Liver (tissue), 3 donors: ENCODE measurements at regions not wholly inside any gene's neighbourhood (a gene's known extent, or its start where the extent isn't known, plus 50 kb on each side); places are given as distances from the start of the nearest gene placed in this dataset.

ENCODE experiments used
- FOXA1 ChIP-seq: IDR thresholded peaks from 2 replicates; pipeline ENCODE4 v1.6.1; 2016; ENCODE audit warnings: antibody characterized with exemption
- HNF4A ChIP-seq, 2 donors: conservative IDR thresholded peaks; 2 replicates each; pipeline ENCODE4 v1.6.1; 2016; ENCODE audit warnings: antibody characterized with exemption in 2 of 2, mild to moderate bottlenecking in 2 of 2
- JUND ChIP-seq, 2 donors: IDR thresholded peaks; 2 replicates each; pipeline ENCODE4 v1.6.1; 2016; ENCODE audit warnings: antibody characterized with exemption in 2 of 2
- RXRA ChIP-seq, 2 donors: IDR thresholded peaks; 2 replicates each; pipeline ENCODE4 v1.6.1; 2017 to 2018; ENCODE audit warnings: antibody characterized with exemption in 2 of 2, mild to moderate bottlenecking in 1 of 2
- YY1 ChIP-seq: IDR thresholded peaks from 2 replicates; pipeline ENCODE4 v1.6.1; 2016; ENCODE audit warnings: antibody characterized with exemption, mild to moderate bottlenecking
- TF ChIP-seq, protein P1 (sequence below): fragments of 150-350 bp; IDR thresholded peaks from 2 replicates; pipeline ENCODE4 v1.5.1; 2017; ENCODE audit warnings: improper control_type of control experiment, low read depth, low read length; ENCODE audit not compliant: missing input control
- TF ChIP-seq, protein P2 (sequence below): IDR thresholded peaks from 2 replicates; pipeline ENCODE4 v1.6.1; 2016; ENCODE audit warnings: antibody characterized with exemption
- TF ChIP-seq, protein P3 (sequence below): IDR thresholded peaks from 2 replicates; pipeline ENCODE4 v1.6.1; 2016; ENCODE audit warnings: antibody characterized with exemption
- donor health status: healthy.
- donor health status: healthy.

DNA sequence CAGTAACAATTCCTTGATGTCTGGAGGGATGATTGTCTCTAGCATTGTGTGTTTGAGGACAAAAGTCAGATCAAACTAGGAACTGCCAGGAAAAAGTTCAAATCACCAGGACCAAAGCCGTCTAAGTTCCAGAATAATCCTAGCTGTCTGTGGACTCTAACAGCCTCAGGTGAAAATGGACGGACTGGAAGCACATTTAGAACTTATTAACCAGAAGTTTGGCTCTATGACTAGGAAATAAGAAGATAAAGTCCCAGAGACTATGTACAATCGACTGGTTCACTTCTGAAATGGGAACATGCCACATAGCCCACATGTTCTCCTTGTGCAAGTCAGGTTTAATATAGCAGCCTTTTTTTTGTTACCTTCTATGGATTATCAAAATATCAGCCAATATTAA lies 50.6 kb upstream of the SGO1 start:
- TF ChIP-seq, protein P1, sequence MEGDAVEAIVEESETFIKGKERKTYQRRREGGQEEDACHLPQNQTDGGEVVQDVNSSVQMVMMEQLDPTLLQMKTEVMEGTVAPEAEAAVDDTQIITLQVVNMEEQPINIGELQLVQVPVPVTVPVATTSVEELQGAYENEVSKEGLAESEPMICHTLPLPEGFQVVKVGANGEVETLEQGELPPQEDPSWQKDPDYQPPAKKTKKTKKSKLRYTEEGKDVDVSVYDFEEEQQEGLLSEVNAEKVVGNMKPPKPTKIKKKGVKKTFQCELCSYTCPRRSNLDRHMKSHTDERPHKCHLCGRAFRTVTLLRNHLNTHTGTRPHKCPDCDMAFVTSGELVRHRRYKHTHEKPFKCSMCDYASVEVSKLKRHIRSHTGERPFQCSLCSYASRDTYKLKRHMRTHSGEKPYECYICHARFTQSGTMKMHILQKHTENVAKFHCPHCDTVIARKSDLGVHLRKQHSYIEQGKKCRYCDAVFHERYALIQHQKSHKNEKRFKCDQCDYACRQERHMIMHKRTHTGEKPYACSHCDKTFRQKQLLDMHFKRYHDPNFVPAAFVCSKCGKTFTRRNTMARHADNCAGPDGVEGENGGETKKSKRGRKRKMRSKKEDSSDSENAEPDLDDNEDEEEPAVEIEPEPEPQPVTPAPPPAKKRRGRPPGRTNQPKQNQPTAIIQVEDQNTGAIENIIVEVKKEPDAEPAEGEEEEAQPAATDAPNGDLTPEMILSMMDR = no peak
- TF ChIP-seq RXRA (IDR thresholded peaks at IDR 0.05) (peak; percentile 70 to 91), YY1 (peak; percentile 94), FOXA1 (peak; percentile 81), HNF4A (conservative IDR thresholded peaks at IDR 0.05) (peak; percentile 94 to 95), JUND (IDR thresholded peaks at IDR 0.05) (peak in 1 of 2 donors; percentile 84)
- TF ChIP-seq, protein P2, sequence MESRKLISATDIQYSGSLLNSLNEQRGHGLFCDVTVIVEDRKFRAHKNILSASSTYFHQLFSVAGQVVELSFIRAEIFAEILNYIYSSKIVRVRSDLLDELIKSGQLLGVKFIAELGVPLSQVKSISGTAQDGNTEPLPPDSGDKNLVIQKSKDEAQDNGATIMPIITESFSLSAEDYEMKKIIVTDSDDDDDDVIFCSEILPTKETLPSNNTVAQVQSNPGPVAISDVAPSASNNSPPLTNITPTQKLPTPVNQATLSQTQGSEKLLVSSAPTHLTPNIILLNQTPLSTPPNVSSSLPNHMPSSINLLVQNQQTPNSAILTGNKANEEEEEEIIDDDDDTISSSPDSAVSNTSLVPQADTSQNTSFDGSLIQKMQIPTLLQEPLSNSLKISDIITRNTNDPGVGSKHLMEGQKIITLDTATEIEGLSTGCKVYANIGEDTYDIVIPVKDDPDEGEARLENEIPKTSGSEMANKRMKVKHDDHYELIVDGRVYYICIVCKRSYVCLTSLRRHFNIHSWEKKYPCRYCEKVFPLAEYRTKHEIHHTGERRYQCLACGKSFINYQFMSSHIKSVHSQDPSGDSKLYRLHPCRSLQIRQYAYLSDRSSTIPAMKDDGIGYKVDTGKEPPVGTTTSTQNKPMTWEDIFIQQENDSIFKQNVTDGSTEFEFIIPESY = peak; percentile 75
- TF ChIP-seq, protein P3, sequence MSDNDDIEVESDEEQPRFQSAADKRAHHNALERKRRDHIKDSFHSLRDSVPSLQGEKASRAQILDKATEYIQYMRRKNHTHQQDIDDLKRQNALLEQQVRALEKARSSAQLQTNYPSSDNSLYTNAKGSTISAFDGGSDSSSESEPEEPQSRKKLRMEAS = peak; percentile 89
